Coronary artery (tissue), 2 donors: ENCODE measurements at regions not wholly inside any gene's neighbourhood (a gene's known extent, or its start where the extent isn't known, plus 50 kb on each side); places are given as distances from the start of the nearest gene placed in this dataset.

ENCODE experiments used
- DNase-seq: peaks from one replicate; pipeline ENCODE4 v3.0.0-alpha.2; 2017; ENCODE audit warnings: low spot score
- H3K27ac ChIP-seq, 2 donors: fragments of 200-600 bp; sonication (generic); one replicate each; pipeline ENCODE4 v1.5.1; 2016 to 2019
- H3K4me3 ChIP-seq: fragments of 200-600 bp; sonication (generic); 2 replicates; pipeline ENCODE4 v1.5.1; 2016; ENCODE audit warnings: mild to moderate bottlenecking, moderate library complexity
- TF ChIP-seq, protein P1 (sequence below): fragments of 200-600 bp; sonication (generic); IDR thresholded peaks from one replicate; pipeline ENCODE4 v1.5.1; 2019; ENCODE audit warnings: antibody characterized with exemption

DNA sequence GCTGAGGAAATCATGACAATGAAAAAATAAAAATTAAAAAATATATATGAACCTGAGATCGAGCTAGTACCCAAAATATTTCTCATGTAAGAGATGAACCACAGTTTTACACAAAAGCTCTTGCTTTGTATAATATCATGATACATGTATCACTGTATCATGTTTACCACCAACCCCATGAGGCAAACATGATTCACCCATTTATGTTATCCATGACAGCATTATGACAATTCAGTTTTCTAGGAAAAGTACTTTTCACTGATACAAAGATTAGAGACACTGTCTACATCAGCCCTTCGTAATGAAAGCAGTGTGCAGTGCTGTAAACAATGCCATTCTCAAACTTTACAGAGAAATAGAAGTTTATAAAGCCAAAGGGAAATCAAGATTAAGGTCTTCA, 852.5 kb upstream of the LRRC4C start:
- Histone ChIP-seq H3K4me3 (no peak overlapping the region), H3K27ac (no peak overlapping the region)
- TF ChIP-seq, protein P1, sequence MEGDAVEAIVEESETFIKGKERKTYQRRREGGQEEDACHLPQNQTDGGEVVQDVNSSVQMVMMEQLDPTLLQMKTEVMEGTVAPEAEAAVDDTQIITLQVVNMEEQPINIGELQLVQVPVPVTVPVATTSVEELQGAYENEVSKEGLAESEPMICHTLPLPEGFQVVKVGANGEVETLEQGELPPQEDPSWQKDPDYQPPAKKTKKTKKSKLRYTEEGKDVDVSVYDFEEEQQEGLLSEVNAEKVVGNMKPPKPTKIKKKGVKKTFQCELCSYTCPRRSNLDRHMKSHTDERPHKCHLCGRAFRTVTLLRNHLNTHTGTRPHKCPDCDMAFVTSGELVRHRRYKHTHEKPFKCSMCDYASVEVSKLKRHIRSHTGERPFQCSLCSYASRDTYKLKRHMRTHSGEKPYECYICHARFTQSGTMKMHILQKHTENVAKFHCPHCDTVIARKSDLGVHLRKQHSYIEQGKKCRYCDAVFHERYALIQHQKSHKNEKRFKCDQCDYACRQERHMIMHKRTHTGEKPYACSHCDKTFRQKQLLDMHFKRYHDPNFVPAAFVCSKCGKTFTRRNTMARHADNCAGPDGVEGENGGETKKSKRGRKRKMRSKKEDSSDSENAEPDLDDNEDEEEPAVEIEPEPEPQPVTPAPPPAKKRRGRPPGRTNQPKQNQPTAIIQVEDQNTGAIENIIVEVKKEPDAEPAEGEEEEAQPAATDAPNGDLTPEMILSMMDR: no peak
- no peak for DNase-seq

DNA sequence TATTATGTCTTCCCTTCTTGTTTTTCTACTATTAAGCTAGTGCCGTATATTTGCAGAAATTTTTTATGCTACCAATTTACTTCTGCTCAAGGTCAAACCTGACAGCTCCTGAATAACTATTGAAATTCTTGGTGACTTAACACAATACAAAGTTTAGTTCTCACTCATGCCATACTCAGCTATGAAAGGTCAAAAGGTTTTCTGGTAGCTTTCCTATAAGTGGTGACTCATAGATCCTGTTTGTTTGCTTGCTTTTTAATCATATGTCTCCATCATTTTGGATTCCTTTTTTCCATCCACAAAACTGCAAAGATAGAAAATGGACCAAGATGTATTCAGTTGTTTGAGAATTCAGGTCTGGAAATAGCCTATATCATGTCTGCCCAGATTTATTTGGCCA, 855.8 kb upstream of the LRRC4C start:
- TF ChIP-seq, protein P1: no peak
- Histone ChIP-seq H3K4me3 (no peak overlapping the region), H3K27ac (no peak overlapping the region)
- no peak for DNase-seq

DNA sequence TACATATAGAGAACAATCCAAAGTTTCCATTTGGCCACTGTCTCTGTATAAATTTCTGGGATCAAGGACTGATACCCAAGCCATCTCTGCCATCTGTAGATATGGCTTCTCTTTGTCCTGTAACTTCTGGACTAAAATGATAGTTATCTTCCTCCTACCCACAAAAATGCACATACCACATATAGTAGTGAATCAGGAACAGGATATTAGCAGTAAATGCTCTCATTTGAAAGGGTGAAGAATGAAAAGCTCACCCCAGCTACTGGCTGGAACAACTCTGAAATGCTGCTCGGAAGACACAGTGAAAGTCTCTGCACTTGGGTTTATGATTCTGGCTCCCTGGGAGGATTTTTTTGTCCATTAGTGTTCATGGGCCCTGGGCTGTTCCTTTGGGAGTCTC, 856.4 kb upstream of the LRRC4C start:
- H3K4me3 ChIP-seq: no peak overlapping the region
- no peak for DNase-seq
- H3K27ac ChIP-seq: no peak overlapping the region
- TF ChIP-seq, protein P1: no peak

DNA sequence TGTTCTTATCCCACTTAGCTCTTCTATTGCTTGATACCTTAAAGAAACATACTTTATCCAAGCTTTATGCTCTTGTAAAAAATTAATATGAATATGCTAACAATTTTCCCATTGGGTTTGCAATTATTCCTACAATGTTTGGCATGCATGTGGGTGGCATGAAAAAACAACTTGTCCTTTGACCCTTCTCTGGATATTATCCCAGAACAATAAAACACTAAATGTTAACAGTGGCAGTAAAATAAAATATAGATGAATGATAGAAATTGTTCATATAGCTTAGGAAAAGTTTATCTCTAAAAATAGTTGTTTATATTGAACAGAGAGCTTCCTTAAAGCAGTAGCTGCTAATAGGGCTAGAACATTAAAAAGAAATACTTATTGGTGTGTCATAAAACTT, 860.5 kb upstream of the LRRC4C start:
- TF ChIP-seq, protein P1: no peak
- no peak for DNase-seq
- no peak overlapping the region for H3K4me3 ChIP-seq

DNA sequence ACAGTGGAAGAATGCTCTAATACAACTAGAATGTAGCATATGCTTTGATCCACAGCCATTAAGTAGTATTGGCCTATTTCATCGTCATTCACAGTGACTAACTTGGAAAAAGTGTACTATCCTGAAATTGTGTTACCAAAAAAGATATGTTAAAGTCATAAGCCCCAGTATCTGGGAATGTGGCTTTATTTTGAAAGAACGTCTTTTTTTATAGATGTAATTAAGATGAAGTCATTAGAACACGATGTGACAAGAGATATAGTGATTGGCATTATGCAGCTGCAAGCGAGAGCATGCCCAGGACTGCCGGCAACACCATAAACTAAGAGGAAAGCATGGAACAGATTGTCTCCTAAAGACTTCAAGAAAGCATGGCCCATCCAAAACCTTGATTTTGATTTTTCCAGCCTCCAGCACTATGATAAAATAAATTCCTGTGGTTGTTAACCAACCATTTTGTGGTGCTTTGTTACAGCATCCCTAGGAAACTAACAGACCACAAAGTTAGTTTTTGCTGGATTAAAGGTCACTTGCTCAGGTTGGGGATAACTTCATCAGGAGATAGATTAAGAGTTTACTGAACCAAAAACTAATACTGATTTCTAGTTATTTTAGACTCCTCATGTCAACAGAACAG, 870.6 kb upstream of the LRRC4C start:
- DNase-seq: no peak

More for the DNA sequence above, 860.5 kb upstream of the LRRC4C start:
- no peak overlapping the region for H3K27ac ChIP-seq

DNA sequence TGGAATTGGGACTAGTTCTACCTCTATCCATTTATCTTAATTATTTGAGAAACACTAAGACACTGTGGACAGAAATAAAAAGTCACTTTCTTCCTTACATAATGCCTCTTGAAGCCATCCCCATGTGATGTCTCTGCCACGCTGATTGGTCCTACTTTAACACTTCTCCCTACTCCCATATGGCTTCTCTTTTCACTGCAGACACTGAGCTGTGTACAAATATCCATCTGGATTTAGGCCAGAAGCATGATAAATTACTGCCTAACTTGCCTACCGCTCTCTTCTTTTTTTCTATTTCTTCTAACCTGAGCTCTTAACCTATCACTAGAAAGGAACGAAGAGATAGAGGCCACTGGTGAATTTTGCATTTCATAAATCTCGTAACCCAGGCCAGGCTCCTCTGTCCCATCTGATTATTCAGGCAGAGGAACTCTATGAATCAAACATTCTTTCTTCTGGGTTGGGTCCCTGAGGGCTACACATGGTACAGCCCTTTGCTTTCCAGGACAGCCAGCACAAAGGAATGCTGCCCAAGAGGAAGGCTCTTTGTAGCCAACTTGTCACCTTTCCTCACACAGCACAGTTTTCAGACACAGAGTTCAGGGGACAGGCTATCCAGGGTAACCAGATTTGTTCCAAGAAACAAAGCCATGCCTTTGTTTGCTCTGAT, 878.5 kb upstream of the LRRC4C start:
- TF ChIP-seq, protein P1: no peak
- DNase-seq: no peak
- no peak overlapping the region for H3K4me3 ChIP-seq
- no peak overlapping the region for H3K27ac ChIP-seq

More for the DNA sequence above, 870.6 kb upstream of the LRRC4C start:
- TF ChIP-seq, protein P1: no peak
- H3K27ac ChIP-seq: no peak overlapping the region
- no peak overlapping the region for H3K4me3 ChIP-seq
